SK-N-MC (cell line): ENCODE measurements at regions not wholly inside any gene's neighbourhood (a gene's known extent, or its start where the extent isn't known, plus 50 kb on each side); places are given as distances from the start of the nearest gene placed in this dataset.

ENCODE experiments used
- EZH2 ChIP-seq: fragments of 200-600 bp; sonication (generic); IDR thresholded peaks from one replicate; pipeline ENCODE4 v1.6.1; 2017; ENCODE audit warnings: antibody characterized with exemption
- POLR2AphosphoS5 ChIP-seq: IDR thresholded peaks from 2 replicates; pipeline ENCODE4 v1.6.1; 2012; ENCODE audit warnings: mild to moderate bottlenecking, low read depth, low read length, borderline replicate concordance

DNA sequence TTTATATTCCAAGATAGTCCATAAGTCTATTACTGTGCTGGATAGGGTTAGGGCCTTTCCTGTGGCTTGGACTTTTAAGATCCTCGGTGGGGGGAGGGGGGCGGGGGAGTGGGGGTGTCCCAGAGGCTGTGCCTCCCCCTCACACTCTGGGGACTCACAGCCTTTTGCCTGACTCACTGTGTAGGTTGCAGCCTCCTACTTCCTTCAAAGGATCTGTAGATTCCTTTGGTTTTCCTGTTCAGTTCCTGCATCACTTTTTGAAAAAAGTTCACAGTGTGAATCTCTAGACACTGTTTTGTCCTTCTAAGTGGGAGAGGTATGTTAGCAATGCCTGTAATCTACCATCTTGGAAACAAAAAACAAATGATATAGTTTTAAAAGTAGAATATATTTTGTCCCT lies 999.9 kb downstream of the GLUD2 start:
- TF ChIP-seq POLR2AphosphoS5 (no peak), EZH2 (no peak)
